HG02840 (cell line): ENCODE measurements at regions not wholly inside any gene's neighbourhood (a gene's known extent, or its start where the extent isn't known, plus 50 kb on each side); places are given as distances from the start of the nearest gene placed in this dataset.

Experiments used
- ATAC-seq: cut with Tn5 transposase; IDR thresholded peaks from one replicate; pipeline ENCODE4 v1.9.1; 2021; ENCODE audit warnings: mild to moderate bottlenecking, moderate library complexity, moderate number of reproducible peaks; ENCODE audit not compliant: unreplicated experiment, low FRiP score

GRCh38 chr2:118668431-118669424 lies 178.7 kb downstream of the EN1 start:
- ATAC-seq: no peak

DNA sequence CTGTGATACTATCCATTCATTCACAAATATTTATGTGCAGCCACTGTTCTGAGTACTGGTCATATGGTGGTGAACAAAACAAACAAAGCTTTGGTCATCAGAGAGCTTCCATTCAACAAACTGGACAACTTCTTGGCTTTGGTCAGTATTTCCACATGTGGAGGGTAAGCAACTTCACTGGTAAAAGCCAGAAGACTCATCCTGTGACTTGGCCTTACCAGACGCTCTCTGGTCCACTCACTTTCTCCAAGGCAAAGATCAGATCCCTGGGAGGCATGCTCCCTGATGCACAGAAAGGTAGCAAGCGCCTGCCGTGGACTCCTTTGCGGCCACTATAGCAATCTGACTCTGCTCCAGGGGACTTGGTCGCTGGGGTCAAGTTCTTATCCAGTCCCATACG lies 179.5 kb downstream of the EN1 start:
- no peak for ATAC-seq

DNA sequence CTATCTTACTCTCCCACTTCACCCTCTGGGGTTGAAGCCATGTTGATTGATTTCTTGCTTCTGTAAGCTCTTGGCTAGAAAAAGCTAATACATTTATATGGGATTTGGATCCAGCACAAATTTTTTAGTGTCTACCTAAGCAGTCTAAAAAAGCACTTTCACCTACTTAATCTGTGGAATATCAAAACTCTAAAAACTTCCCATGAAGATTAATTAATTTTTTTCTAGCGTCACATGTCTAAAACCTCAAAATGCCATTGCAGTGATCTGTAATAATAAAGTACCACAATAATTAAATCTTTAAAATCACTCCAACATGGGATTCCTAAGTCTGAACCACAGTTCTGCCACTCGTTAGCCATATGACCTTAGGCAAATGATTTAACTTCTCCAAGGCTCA lies 180.1 kb downstream of the EN1 start:
- ATAC-seq: no peak

DNA sequence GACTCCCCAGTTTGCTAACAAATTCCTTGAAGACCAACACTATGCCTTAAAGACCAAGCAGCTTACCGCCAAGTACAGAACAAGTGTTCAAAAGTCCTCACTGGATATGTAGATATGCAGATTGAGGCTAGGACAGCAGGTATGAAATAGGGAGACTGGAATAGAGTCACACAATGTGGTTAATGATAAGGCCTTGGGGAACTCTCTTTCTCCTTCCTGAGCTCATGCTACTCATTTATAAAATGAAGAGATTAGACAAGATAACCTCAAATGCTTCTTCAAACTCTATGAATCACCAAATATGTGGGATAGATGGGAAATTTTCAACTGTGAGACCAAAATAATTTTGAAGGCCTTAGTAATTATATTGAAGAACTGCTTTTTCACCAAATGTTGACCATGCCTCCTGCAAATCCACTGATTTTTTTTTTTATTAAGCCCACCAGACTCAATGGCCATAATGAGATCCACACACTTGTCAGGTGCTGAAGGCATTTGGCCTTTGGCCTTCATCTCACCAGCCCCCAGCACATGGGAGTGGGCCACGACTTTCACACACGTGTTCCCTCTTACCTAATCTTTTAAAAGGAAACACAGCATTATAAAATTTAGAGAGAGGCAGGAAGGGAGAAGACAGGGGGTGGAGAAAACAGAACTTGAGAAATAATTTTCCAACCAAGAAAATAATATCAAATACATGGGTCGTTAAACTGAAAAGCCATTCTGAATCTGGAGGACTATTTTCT lies 181.5 kb downstream of the EN1 start:
- ATAC-seq: no peak

GRCh38 chr2:118661179-118661578 lies 186.3 kb downstream of the EN1 start:
- no peak for ATAC-seq

DNA sequence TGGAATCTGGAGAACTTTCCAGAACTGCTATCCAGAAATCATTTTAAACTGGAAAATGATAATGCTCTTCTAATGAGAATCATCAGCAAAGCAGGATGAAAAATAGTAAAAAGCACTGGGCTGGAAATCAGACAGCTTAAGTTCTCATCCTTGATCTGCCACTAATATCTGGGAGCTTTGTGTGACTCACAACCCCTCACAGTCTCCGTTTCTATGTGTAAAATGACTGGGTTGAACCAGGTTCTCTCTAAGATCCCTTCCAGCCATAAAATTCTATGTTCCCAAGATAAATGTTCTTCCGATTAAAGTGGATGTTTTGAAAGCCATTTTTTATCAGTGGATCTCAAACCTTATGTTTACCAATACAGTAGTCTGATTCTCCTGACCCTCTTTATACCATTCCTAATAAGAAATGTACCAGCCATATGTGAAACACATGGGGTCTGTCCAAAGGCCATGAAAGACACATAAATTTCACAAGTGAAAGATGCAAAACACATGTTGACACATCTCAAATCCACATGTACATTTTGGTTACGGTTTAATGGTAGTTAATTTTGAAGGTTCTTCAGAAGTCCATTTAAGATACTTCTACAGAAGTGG lies 188.8 kb downstream of the EN1 start:
- no peak for ATAC-seq

DNA sequence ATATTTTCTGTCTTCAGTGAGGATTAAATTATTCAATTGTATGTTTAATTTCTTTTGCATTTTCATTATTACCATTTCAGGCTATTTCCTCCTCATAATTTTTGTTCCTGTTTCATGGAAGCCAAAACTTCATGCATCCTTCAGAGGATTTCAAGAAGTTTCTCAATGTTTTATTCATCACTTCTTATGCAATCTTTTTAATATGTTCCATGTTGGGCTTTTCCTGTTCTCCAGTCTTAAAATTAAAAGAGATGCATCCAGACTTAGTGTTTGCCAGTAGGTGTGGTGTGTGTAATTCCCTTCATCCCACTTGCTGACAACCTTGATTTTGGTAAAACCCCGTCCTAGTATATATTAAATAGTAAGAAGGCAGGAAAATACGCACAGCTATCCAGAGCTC lies 190.0 kb downstream of the EN1 start:
- ATAC-seq: no peak

- ATAC-seq: no peak
These were observed 192.5 kb downstream of the EN1 start for GRCh38 chr2:118654945-118655344.

GRCh38 chr2:118650327-118650726 lies 197.1 kb downstream of the EN1 start:
- ATAC-seq: no peak

- no peak for ATAC-seq
These were observed 201.6 kb downstream of the EN1 start for GRCh38 chr2:118645876-118646275.

DNA sequence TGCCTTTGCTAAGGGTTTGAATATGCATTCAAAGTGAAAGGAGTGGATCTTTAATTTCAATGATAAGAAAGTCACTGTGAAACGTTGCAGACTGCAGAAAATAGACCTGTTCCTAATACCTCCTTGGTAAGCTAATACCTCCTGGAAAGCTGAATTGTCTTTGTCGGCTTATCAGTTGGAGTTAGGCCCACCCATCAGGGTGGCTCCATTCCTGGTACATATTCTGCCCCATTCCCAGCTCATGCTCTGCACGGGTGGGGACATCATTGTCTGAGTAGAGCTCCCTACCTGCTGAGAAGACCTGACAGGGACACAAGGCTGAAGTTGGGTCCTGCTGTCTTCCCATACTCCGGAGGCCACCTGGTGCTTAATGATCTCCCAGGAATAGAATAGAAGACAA lies 203.3 kb downstream of the EN1 start:
- no peak for ATAC-seq

DNA sequence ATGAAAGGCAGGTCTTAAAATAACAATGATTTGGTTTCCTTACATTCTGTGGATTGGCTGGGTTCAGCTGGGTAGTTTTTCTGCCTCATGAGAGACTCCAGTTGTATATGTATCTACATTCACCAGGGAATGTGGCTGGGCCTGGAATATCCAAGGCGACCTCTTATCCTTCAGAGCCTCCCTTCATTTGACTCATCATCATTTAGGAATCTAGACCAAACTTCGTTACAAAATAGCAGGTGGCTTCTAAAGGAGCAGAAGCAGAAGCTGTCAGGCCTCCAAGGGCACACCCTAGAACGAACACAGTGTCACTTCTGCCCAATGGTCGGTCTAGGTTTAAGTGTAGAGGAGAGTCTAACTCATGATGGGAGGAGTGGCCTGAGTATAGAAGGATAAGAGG lies 204.2 kb downstream of the EN1 start:
- no peak for ATAC-seq

GRCh38 chr2:118642501-118642900 lies 204.9 kb downstream of the EN1 start:
- ATAC-seq: no peak

GRCh38 chr2:118641711-118642110 lies 205.7 kb downstream of the EN1 start:
- ATAC-seq: no peak

- ATAC-seq: no peak
These were observed 208.1 kb downstream of the EN1 start for GRCh38 chr2:118639371-118639770.

GRCh38 chr2:118638453-118638852 lies 209.0 kb downstream of the EN1 start:
- ATAC-seq: no peak

GRCh38 chr2:118635891-118636290 lies 211.6 kb downstream of the EN1 start:
- no peak for ATAC-seq

GRCh38 chr2:118634876-118635275 lies 212.6 kb downstream of the EN1 start:
- no peak for ATAC-seq

- no peak for ATAC-seq
These were observed 214.0 kb downstream of the EN1 start for GRCh38 chr2:118633371-118634018.

GRCh38 chr2:118632921-118633320 lies 214.5 kb downstream of the EN1 start:
- ATAC-seq: no peak

GRCh38 chr2:118627156-118627555 lies 220.3 kb downstream of the EN1 start:
- ATAC-seq: no peak
